Liver (tissue), 8 donors: ENCODE measurements at regions not wholly inside any gene's neighbourhood (a gene's known extent, or its start where the extent isn't known, plus 50 kb on each side); places are given as distances from the start of the nearest gene placed in this dataset.

Experiments used
- DNase-seq: peaks from one replicate; pipeline ENCODE4 v3.0.0-alpha.2; 2017; ENCODE audit warnings: low spot score
- H3K27ac ChIP-seq, 2 donors: one replicate each; pipeline ENCODE4 v1.7.0; 2013; ENCODE audit warnings: inconsistent platforms in 2 of 2, low read length in 2 of 2, control low read depth in 1 of 2, low read depth in 1 of 2, mild to moderate bottlenecking in 1 of 2
- H3K27me3 ChIP-seq, 4 donors: one replicate each; pipeline versions ENCODE4 v1.6.1 to v1.7.0; 2013; ENCODE audit warnings: low read length in 3 of 4, inconsistent platforms in 1 of 4, mild to moderate bottlenecking in 1 of 4, moderate library complexity in 1 of 4; ENCODE audit not compliant: control insufficient read depth in 4 of 4, insufficient read depth in 4 of 4
- H3K36me3 ChIP-seq, 4 donors: one replicate each; pipeline versions ENCODE4 v1.6.1 to v1.7.0; 2013; ENCODE audit warnings: low read length in 3 of 4, mild to moderate bottlenecking in 3 of 4, low read depth in 1 of 4, moderate library complexity in 1 of 4; ENCODE audit not compliant: control insufficient read depth in 4 of 4, insufficient read depth in 3 of 4
- H3K4me1 ChIP-seq, 4 donors: one replicate each; pipeline versions ENCODE4 v1.6.1 to v1.7.0; 2013; ENCODE audit warnings: low read length in 3 of 4, mild to moderate bottlenecking in 3 of 4, moderate library complexity in 1 of 4; ENCODE audit not compliant: control insufficient read depth in 4 of 4, insufficient read depth in 4 of 4
- H3K4me3 ChIP-seq, 3 donors: one replicate each; pipeline versions ENCODE4 v1.6.1 to v1.7.0; 2013; ENCODE audit warnings: low read length in 3 of 3, control low read depth in 1 of 3, low read depth in 1 of 3, mild to moderate bottlenecking in 1 of 3
- H3K9ac ChIP-seq, 2 donors: one replicate each; pipeline ENCODE4 v1.7.0; 2013; ENCODE audit warnings: low read length in 2 of 2, mild to moderate bottlenecking in 2 of 2, moderate library complexity in 2 of 2, control low read depth in 1 of 2, low read depth in 1 of 2
- H3K9me3 ChIP-seq, 4 donors: one replicate each; pipeline versions ENCODE4 v1.6.1 to v1.7.0; 2013; ENCODE audit warnings: low read length in 3 of 4; ENCODE audit not compliant: control insufficient read depth in 4 of 4
- EGR1 ChIP-seq, 2 donors: IDR thresholded peaks; 2 replicates each; pipeline ENCODE4 v1.6.1; 2016 to 2018; ENCODE audit warnings: antibody characterized with exemption in 2 of 2, low read depth in 2 of 2
- FOXA1 ChIP-seq: IDR thresholded peaks from 2 replicates; pipeline ENCODE4 v1.6.1; 2016; ENCODE audit warnings: antibody characterized with exemption
- GABPA ChIP-seq, 2 donors: IDR thresholded peaks in 1 of 2; conservative IDR thresholded peaks in 1 of 2; 2 replicates each; pipeline ENCODE4 v1.6.1; 2016; ENCODE audit warnings: antibody characterized with exemption in 2 of 2, mild to moderate bottlenecking in 1 of 2, moderate library complexity in 1 of 2
- HNF4A ChIP-seq, 2 donors: conservative IDR thresholded peaks; 2 replicates each; pipeline ENCODE4 v1.6.1; 2016; ENCODE audit warnings: antibody characterized with exemption in 2 of 2, mild to moderate bottlenecking in 2 of 2
- HNF4G ChIP-seq: IDR thresholded peaks from 2 replicates; pipeline ENCODE4 v1.6.1; 2016; ENCODE audit warnings: antibody characterized with exemption
- JUND ChIP-seq, 2 donors: IDR thresholded peaks; 2 replicates each; pipeline ENCODE4 v1.6.1; 2016; ENCODE audit warnings: antibody characterized with exemption in 2 of 2
- MAX ChIP-seq: IDR thresholded peaks from 2 replicates; pipeline ENCODE4 v1.6.1; 2016; ENCODE audit warnings: antibody characterized with exemption
- NR2F2 ChIP-seq: IDR thresholded peaks from 2 replicates; pipeline ENCODE4 v1.6.1; 2016; ENCODE audit warnings: antibody characterized with exemption
- REST ChIP-seq: IDR thresholded peaks from 2 replicates; pipeline ENCODE4 v1.6.1; 2016; ENCODE audit warnings: antibody characterized with exemption, mild to moderate bottlenecking
- SP1 ChIP-seq: IDR thresholded peaks from 2 replicates; pipeline ENCODE4 v1.6.1; 2018; ENCODE audit warnings: antibody characterized with exemption, mild to moderate bottlenecking
- TAF1 ChIP-seq: conservative IDR thresholded peaks from 2 replicates; pipeline ENCODE4 v1.6.1; 2016; ENCODE audit warnings: antibody characterized with exemption, mild to moderate bottlenecking
- ZBTB33 ChIP-seq: IDR thresholded peaks from 2 replicates; pipeline ENCODE4 v1.6.1; 2016; ENCODE audit warnings: antibody characterized with exemption
- WGBS: extraction: QIAGEN DNeasy Blood & Tissue Kit; methylation state at CpG from one replicate; pipeline ENCODE4 v1.1.7; 2013; 5-methylcytosine and 5-hydroxymethylcytosine counted together
- TF ChIP-seq, protein P1 (sequence below): IDR thresholded peaks from 2 replicates; pipeline ENCODE4 v1.6.1; 2016; ENCODE audit warnings: antibody characterized with exemption
- TF ChIP-seq, protein P2 (sequence below): fragments of 150-350 bp; IDR thresholded peaks from 2 replicates; pipeline ENCODE4 v1.5.1; 2017; ENCODE audit warnings: improper control_type of control experiment, low read depth, low read length; ENCODE audit not compliant: missing input control
- donor health status: healthy.
- donor health status: healthy.
- donor health status: healthy.
- donor health status: healthy.
- donor health status: healthy.

GRCh38 chr11:128269466-128269865 is 317.9 kb downstream of the ETS1 start:
- no peak overlapping the region for H3K27ac ChIP-seq
- H3K27me3 ChIP-seq = no peaks in the 10 kb centered on the region
- TF ChIP-seq FOXA1 (no peak), HNF4A (conservative IDR thresholded peaks at IDR 0.05) (no peak), GABPA (IDR thresholded peaks at IDR 0.05 in 1 of 2, conservative IDR thresholded peaks at IDR 0.05 in 1 of 2) (no peak), NR2F2 (no peak)
- WGBS = 82% methylated on average over 1 of the region's 1 CpG
- no peaks in the 10 kb centered on the region for H3K4me1 ChIP-seq
- H3K9me3 ChIP-seq = no peaks in the 10 kb centered on the region
- H3K36me3 ChIP-seq = no peaks in the 10 kb centered on the region
- no peak overlapping the region for H3K4me3 ChIP-seq
- H3K9ac ChIP-seq = no peak overlapping the region
- no peak for DNase-seq

- Histone ChIP-seq H3K4me3 (no peak overlapping the region), H3K9me3 (no peaks in the 10 kb centered on the region), H3K4me1 (peaks cover 0 to 2% (median 0%) of the 10 kb centered on the region in 4 donors), H3K36me3 (no peaks in the 10 kb centered on the region), H3K9ac (no peak overlapping the region), H3K27ac (no peak overlapping the region), H3K27me3 (no peaks in the 10 kb centered on the region)
- TF ChIP-seq MAX = no peak
- no peak for TF ChIP-seq ZBTB33
- TF ChIP-seq, protein P1, sequence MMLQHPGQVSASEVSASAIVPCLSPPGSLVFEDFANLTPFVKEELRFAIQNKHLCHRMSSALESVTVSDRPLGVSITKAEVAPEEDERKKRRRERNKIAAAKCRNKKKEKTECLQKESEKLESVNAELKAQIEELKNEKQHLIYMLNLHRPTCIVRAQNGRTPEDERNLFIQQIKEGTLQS = no peak
- TF ChIP-seq FOXA1 = no peak
- no peak for TF ChIP-seq SP1
- TF ChIP-seq, protein P2, sequence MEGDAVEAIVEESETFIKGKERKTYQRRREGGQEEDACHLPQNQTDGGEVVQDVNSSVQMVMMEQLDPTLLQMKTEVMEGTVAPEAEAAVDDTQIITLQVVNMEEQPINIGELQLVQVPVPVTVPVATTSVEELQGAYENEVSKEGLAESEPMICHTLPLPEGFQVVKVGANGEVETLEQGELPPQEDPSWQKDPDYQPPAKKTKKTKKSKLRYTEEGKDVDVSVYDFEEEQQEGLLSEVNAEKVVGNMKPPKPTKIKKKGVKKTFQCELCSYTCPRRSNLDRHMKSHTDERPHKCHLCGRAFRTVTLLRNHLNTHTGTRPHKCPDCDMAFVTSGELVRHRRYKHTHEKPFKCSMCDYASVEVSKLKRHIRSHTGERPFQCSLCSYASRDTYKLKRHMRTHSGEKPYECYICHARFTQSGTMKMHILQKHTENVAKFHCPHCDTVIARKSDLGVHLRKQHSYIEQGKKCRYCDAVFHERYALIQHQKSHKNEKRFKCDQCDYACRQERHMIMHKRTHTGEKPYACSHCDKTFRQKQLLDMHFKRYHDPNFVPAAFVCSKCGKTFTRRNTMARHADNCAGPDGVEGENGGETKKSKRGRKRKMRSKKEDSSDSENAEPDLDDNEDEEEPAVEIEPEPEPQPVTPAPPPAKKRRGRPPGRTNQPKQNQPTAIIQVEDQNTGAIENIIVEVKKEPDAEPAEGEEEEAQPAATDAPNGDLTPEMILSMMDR = no peak
- no peak for TF ChIP-seq HNF4A (conservative IDR thresholded peaks at IDR 0.05)
- 92% methylated on average over 2 of the region's 2 CpGs for WGBS
- no peak for DNase-seq
Observed at GRCh38 chr11:128266893-128267292, 320.5 kb downstream of the ETS1 start.

DNA sequence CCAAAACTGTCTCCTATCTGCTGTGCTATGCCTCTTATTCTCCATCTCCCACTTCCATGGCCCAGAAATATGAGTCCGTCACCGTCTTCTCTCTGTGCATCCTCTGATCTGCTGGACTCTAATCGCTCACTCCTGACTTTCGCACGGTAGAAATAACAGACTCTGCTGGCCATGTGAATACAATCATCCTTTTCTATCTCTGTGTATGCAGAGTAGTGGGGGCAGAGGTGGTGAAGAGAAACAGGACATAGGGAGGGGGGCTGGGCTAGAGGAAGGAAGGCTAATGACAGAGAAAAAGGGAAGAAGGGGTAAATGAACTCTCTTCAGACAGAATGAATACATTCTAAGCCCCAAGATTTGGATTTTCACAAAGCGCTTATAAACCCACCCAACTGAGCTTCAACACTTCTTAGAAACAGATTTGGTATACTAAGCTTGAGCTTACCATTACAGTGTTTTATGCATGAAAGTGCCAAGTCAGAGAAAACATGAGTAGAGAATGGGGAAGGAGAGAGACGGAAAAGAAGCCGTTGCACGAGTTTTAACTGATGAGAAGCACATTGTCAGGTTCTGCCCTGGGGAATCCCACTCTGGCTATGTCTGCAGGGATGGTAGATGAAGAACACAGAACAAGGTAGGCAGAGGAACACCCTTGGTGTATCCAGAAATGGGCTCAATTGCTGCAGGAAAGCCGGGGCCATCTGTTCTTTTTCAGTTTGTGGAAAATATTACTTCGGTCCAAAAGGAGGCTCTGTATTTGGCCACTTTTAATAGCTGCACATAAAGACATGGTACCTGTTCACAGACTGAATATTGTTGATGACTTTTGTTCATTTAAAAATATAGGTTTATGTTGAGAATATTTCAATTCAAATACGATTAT is 324.7 kb downstream of the ETS1 start:
- no peak overlapping the region for H3K27ac ChIP-seq
- H3K4me3 ChIP-seq = no peak overlapping the region
- H3K36me3 ChIP-seq = no peaks in the 10 kb centered on the region
- TF ChIP-seq SP1 (no peak), HNF4G (no peak), GABPA (IDR thresholded peaks at IDR 0.05 in 1 of 2, conservative IDR thresholded peaks at IDR 0.05 in 1 of 2) (no peak), ZBTB33 (no peak), HNF4A (conservative IDR thresholded peaks at IDR 0.05) (no peak), NR2F2 (no peak), TAF1 (no peak), EGR1 (IDR thresholded peaks at IDR 0.05; ENCODE audit: low read depth in 2 of 2) (no peak), FOXA1 (no peak), JUND (IDR thresholded peaks at IDR 0.05) (no peak), REST (no peak)
- H3K27me3 ChIP-seq = no peaks in the 10 kb centered on the region
- no peaks in the 10 kb centered on the region for H3K9me3 ChIP-seq
- 82% methylated on average over 12 of the region's 12 CpGs for WGBS
- DNase-seq = no peak
- H3K4me1 ChIP-seq = peaks cover 1 to 13% (median 12%) of the 10 kb centered on the region in 4 donors
- no peak overlapping the region for H3K9ac ChIP-seq
